T-helper 22 cell (primary cell): ENCODE measurements at regions not wholly inside any gene's neighbourhood (a gene's known extent, or its start where the extent isn't known, plus 50 kb on each side); places are given as distances from the start of the nearest gene placed in this dataset.

Experiments
- DNase-seq: peaks from one replicate; pipeline ENCODE4 v3.0.0-alpha.2; 2020; ENCODE audit warnings: low read depth

- DNase-seq: no peak
Observed at GRCh38 chr1:4959216-4959615, 304.8 kb downstream of the AJAP1 start.

GRCh38 chr1:4957027-4957426 lies 302.6 kb downstream of the AJAP1 start:
- no peak for DNase-seq

DNA sequence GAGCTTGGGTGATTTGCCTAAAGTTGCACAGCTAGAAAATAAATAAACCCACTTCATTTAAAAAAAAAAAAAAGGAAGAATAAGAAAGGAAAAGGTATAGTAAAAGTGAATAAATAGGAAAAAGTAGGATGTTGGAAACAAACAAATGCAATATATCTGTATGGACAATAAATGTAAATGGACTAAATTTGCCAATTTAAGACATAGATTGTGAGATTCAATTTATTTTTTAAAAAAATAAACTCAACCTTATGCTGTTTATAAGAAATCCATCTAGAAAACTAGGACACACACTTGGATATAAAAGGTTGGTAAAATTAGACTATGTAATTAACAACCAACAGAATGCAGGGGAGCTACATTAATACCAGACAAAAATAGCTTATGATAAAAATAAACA lies 300.0 kb downstream of the AJAP1 start:
- no peak for DNase-seq

DNA sequence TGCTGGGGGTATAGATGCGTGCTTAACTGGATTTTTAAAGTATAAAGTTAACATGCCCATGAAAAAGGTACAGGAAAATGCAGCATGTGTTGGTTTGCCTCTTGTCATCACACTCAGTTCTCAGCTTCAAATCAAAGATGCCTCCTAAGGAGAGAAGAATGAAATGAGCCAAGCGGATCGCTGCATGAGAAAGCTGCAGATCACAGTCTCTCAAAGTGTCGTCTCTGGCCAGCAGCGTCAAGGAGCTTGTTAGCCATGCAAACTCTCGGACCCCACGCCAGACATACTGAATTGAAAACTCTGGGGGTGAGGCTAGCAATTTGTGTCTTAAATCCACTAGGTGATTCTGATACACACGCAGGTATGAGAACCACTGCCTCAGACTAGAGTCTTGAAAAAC lies 297.2 kb downstream of the AJAP1 start:
- DNase-seq: no peak

GRCh38 chr1:4946343-4946742 lies 291.9 kb downstream of the AJAP1 start:
- DNase-seq: no peak

GRCh38 chr1:4944911-4945310 lies 290.5 kb downstream of the AJAP1 start:
- DNase-seq: no peak

DNA sequence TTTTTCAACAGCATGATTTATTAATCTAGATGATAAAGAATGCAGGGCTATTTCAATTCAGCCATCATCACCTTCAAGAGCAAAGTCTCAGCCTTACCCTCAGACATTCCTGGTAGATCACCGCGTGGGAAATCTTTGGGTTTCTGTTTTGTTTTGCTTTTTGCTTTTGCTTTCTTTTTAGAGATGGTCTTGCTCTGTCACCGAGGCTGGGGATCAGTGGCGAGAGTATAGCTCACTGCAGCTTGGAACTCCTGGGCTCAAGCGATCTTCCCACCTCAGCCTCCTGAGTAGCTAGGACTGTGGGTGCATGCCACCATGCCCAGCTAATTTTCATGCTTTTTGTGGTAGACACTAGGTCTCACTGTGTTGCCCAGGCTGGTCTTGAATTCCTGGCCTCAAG lies 289.7 kb downstream of the AJAP1 start:
- no peak for DNase-seq

DNA sequence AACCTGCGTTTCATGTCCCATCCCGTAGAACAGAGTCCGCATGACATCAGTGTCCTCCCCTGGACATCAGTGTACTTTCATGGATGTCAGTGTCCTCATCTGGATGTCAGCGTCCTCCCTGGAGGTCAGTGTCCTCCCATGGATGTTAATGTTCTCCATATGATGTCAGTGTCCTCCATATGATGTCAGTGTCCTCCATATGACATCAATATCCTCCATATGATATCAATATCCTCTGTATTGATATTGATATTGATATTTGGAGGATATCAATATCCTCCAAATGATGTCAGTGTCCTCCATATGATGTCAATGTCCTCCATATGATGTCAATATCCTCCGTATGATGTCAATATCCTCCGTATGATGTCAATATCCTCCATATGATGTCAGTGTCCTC lies 284.9 kb downstream of the AJAP1 start:
- DNase-seq: no peak

GRCh38 chr1:4937876-4938534 lies 283.6 kb downstream of the AJAP1 start:
- no peak for DNase-seq

DNA sequence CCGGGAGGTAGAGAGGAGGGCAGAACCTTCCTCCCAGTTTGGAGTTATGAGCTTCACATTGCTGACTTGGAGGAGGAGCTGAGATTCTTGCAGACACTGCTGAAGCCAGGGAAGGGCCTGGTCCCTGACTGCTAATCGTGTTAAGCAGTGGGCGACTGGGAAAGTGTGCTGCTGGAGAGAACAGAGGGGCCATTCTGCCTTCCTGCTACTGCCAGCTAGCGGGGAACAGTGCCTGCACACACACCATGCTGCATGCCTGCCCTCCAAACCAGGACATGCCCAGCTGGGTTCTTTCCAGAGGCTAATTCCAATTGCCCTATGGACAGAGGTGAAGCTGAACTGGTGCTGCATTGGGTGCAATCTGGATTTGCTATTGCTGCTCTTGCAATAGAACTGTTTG lies 281.4 kb downstream of the AJAP1 start:
- no peak for DNase-seq

DNA sequence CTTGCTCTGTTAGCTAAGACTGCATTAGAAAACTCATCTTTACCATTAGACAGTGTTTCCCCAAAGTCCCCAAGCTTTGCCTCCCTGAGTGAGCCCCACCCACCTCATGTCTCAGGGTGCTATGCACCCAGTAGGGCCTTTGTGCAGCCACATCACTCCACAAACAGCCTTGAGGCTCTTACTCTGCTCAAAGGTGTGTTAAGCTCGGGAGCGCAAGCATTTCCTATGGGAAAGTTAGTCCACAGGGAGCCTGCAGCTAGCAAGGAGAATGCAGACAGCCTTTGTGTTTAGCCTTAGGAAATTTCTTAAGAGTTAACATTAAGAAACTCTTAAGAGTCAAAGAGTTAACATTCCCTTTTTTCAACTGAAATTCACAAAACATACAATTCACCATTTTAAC lies 278.8 kb downstream of the AJAP1 start:
- no peak for DNase-seq

- no peak for DNase-seq
Observed at GRCh38 chr1:4932311-4933030, 278.1 kb downstream of the AJAP1 start.

- no peak for DNase-seq
Observed at GRCh38 chr1:4931486-4931885, 277.1 kb downstream of the AJAP1 start.

DNA sequence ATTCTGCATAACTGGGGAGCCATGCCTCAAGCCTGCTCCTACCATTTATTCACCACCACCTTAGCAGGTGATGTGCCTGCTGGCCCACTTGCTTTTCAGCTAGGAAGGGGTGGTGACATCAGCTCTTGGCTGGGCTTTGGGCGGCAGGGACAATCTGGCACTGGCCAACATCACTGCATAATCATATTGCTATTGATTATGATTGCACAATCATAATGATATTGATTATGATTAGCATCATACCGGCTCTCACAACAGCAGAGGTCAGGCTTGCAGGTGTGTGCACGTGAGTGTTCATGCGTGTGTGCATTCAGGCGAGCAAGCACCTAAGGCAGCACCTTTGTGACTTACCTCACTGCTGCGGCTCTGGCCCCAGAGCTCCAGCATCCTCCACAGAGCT lies 273.8 kb downstream of the AJAP1 start:
- no peak for DNase-seq

DNA sequence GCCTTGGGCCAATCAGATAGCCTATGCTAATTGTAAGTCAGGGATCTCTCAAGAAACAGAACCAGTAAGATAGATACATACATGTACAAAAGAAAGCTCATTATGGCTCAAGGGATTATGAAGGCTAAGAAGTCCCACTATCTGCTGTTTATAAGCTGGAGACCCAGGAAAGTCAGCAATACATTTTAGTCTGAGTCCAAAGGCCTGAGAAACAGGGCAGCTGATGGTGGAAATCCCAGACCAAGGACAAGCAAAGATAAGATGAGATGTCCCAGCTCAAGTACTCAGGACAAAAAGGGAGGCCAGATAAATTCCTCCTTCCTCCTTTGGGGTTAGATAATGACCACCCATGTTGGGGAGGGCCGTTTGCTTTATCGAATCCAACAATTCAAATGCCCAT lies 269.9 kb downstream of the AJAP1 start:
- DNase-seq: no peak

- no peak for DNase-seq
Observed at GRCh38 chr1:4916610-4917009, 262.2 kb downstream of the AJAP1 start.

DNA sequence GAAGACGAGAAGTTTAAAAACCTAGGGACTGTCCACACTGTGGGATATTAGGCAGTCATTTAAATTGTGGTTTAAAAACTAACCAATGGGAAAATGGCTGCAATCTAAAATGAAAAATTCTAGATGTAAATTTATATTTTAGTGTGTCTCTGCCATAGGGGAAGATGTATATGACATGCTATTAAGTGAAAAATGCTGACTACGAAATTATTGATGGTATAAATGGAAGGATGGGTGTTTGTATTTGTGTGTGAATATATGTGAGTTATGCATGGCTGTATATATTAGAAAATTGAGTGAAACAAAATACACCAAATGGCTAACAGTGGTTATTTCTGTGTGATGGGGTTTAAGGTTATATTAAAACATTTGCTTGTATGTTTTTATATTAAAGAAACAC lies 260.7 kb downstream of the AJAP1 start:
- no peak for DNase-seq

DNA sequence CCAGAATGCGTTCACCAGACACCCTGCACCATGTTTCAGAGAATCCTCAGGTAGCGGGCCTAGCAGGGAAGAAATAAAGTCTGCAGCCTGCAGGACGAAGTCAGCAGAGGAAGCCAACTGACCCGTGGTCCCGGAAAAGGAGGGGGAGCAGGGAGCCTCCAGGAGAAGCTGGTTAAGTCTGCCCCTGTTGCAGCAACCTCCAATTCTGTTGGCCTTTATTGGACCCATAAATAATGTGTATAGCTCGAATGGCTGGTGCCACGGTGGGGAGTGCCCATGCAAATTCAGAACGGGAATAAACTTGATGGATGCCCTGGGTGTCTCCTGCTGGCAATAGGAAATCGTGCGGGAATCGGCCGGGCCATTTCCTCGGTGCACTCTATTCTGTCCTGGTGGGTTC lies 254.1 kb downstream of the AJAP1 start:
- no peak for DNase-seq

DNA sequence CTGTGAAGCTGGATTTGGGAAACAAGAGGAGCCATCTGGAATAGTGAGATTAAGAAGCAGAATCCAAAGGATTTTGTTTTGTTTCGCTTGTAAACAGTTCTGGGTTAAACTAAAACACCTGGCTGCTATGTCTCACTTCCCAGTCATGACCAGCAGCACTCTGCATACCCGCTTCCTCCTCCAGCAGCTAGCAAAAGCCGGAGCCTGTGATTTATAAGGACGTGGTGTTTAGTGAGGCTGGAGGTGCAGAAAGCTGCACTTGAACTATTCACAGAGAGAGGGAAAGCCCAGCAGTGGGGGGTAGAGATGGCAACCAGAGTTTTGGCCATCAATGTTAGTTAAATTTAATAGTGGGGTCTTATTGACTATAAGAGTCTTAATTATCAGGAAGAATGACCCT lies 240.2 kb downstream of the AJAP1 start:
- no peak for DNase-seq

DNA sequence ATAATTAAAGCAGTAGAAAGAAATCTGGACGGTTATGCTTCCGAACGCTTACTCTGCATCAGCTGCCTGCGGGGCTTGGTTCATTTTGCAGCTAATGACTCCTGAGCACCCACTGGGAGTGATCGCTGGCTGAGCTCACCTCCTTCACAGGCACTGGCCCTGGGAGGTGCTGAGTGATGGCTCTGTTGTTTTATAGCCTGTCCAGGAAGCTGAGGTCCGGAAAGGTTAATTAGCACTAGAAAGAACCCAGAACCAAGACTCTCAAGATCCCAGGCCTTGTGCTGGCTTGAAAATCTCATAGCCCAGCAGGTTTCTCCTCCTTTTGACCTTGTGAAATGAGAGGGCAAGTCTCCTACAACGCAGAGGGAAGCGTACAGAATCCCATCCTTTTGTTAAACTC lies 226.2 kb downstream of the AJAP1 start:
- no peak for DNase-seq

DNA sequence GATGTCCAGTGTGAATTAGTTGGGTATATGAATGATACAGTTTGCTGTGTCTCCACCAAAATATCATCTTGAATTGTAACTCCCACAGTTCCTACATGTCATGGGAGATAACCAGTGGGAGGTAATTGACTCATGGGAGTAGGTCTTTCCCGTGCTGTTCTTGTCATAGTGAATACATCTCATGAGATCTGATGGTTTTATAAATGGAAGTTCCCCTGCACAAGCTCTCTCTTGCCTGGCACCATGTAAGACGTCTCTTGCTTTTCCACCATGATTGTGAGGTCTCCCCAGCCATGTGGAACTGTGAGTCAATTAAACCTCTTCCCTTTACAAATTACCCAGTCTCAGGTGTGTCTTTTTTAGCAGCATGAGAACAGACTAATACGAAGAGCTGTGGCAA lies 223.0 kb downstream of the AJAP1 start:
- no peak for DNase-seq

- DNase-seq: no peak
Observed at GRCh38 chr1:4871373-4871772, 217.0 kb downstream of the AJAP1 start.

DNA sequence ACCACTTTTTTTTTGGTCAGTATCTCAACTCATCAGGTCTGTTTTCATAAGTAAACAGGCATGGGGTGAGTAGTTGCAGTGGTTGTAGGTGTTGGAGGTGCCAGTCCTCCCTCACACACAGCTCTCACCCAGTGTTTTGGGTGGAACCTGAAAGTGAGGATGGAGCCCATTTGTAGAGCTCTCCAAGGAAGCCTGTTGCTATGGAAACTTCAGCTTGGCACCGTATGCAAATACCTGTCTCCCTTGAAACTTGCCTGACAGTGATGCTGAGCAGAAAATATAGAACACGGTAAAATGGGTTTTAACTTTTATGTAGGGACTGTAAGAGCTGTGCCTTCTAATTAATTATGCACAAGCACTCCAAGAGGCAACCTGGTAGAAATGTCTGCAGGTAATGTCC lies 214.1 kb downstream of the AJAP1 start:
- DNase-seq: no peak

- DNase-seq: no peak
Observed at GRCh38 chr1:4856396-4856795, 202.0 kb downstream of the AJAP1 start.
